ENCODE measurements at regions not wholly inside any gene's neighbourhood (a gene's known extent, or its start where the extent isn't known, plus 50 kb on each side); places are given as distances from the start of the nearest gene placed in this dataset.

GRCh38 chr15:29457729-29458128 is 188.1 kb upstream of the NSMCE3 start:
- DNase-seq (ENCODE audit: low spot score), result no peak
- TF ChIP-seq CTCF (IDR thresholded peaks at IDR 0.05), result no peak

GRCh38 chr15:29456964-29457363 is 187.3 kb upstream of the NSMCE3 start:
- no peaks in the 10 kb centered on the region for H3K36me3 ChIP-seq
- no peak for DNase-seq (ENCODE audit: low spot score)
- peaks cover 0 to 27% of the 10 kb centered on the region in 2 donors for H3K4me1 ChIP-seq
- no peak overlapping the region for H3K4me3 ChIP-seq
- no peak for TF ChIP-seq CTCF (IDR thresholded peaks at IDR 0.05)
- H3K27me3 ChIP-seq, result no peaks in the 10 kb centered on the region
- no peaks in the 10 kb centered on the region for H3K9me3 ChIP-seq
- H3K27ac ChIP-seq, result no peak overlapping the region

More at GRCh38 chr15:29457729-29458128, 188.1 kb upstream of the NSMCE3 start:
- no peak overlapping the region for H3K4me3 ChIP-seq
- H3K27ac ChIP-seq, result no peak overlapping the region
- no peaks in the 10 kb centered on the region for H3K36me3 ChIP-seq
- no peaks in the 10 kb centered on the region for H3K27me3 ChIP-seq
- H3K4me1 ChIP-seq, result peaks cover 0 to 26% of the 10 kb centered on the region in 2 donors
- no peaks in the 10 kb centered on the region for H3K9me3 ChIP-seq

- H3K36me3 ChIP-seq, result no peaks in the 10 kb centered on the region
- H3K27me3 ChIP-seq, result no peaks in the 10 kb centered on the region
- no peak for DNase-seq (ENCODE audit: low spot score)
- H3K9me3 ChIP-seq, result no peaks in the 10 kb centered on the region
- H3K4me3 ChIP-seq, result no peak overlapping the region
- peaks cover 0 to 27% of the 10 kb centered on the region in 2 donors for H3K4me1 ChIP-seq
- no peak overlapping the region for H3K27ac ChIP-seq
- TF ChIP-seq CTCF (IDR thresholded peaks at IDR 0.05), result no peak
These were observed 186.6 kb upstream of the NSMCE3 start for GRCh38 chr15:29456255-29456654.

- Histone ChIP-seq H3K36me3 (no peaks in the 10 kb centered on the region), H3K27ac (no peak overlapping the region), H3K4me1 (peaks cover 0 to 27% of the 10 kb centered on the region in 2 donors), H3K9me3 (no peaks in the 10 kb centered on the region), H3K27me3 (no peaks in the 10 kb centered on the region), H3K4me3 (no peak overlapping the region)
- TF ChIP-seq CTCF (IDR thresholded peaks at IDR 0.05), result no peak
- no peak for DNase-seq (ENCODE audit: low spot score)
These were observed 185.9 kb upstream of the NSMCE3 start for GRCh38 chr15:29455530-29455929.

GRCh38 chr15:29455055-29455454 is 185.4 kb upstream of the NSMCE3 start:
- H3K4me3 ChIP-seq, result no peak overlapping the region
- DNase-seq (ENCODE audit: low spot score), result no peak
- no peaks in the 10 kb centered on the region for H3K9me3 ChIP-seq
- H3K4me1 ChIP-seq, result peaks cover 0 to 27% of the 10 kb centered on the region in 2 donors
- H3K27ac ChIP-seq, result no peak overlapping the region
- TF ChIP-seq CTCF (IDR thresholded peaks at IDR 0.05), result no peak
- no peaks in the 10 kb centered on the region for H3K36me3 ChIP-seq
- H3K27me3 ChIP-seq, result no peaks in the 10 kb centered on the region

- no peak for TF ChIP-seq CTCF (IDR thresholded peaks at IDR 0.05)
- H3K9me3 ChIP-seq, result no peaks in the 10 kb centered on the region
- no peak overlapping the region for H3K4me3 ChIP-seq
- no peaks in the 10 kb centered on the region for H3K36me3 ChIP-seq
- H3K27ac ChIP-seq, result no peak overlapping the region
- DNase-seq (ENCODE audit: low spot score), result no peak
- H3K4me1 ChIP-seq, result peaks cover 0 to 27% of the 10 kb centered on the region in 2 donors
- no peaks in the 10 kb centered on the region for H3K27me3 ChIP-seq
These were observed 184.9 kb upstream of the NSMCE3 start for GRCh38 chr15:29454506-29454905.
